ENCODE measurements at regions not wholly inside any gene's neighbourhood (a gene's known extent, or its start where the extent isn't known, plus 50 kb on each side); places are given as distances from the start of the nearest gene placed in this dataset.
"Not testable (repeated sequence)": the region's sequence is repeated elsewhere in the genome, so short reads cannot be mapped to it uniquely, and the experiment has no call there.

- Histone ChIP-seq H3K27ac (ENCODE audit: low read length) (no peak overlapping the region), H3K27me3 (ENCODE audit: control insufficient read depth, insufficient read depth, low read length) (no peaks in the 10 kb centered on the region), H3K4me1 (ENCODE audit: control insufficient read depth, insufficient read depth, low read length) (no peaks in the 10 kb centered on the region), H3K9me3 (replicated peaks; ENCODE audit: control insufficient read depth, low read depth, low read length) (peaks cover 2% of the 10 kb centered on the region), H3K4me3 (ENCODE audit: low read length) (no peak overlapping the region), H3K36me3 (ENCODE audit: control insufficient read depth, insufficient read depth, low read length) (no peaks in the 10 kb centered on the region)
- WGBS (ENCODE audit: insufficient coverage) = no CpG with 5 or more reads among the region's 1 CpG
- DNase-seq = no peak
Observed at GRCh38 chr6:19245656-19246055, 591.5 kb upstream of the ID4 start.

- not testable (repeated sequence) for H3K27ac ChIP-seq (ENCODE audit: low read length); H3K9me3 ChIP-seq (replicated peaks; ENCODE audit: control insufficient read depth, low read depth, low read length); DNase-seq; H3K36me3 ChIP-seq (ENCODE audit: control insufficient read depth, insufficient read depth, low read length); H3K27me3 ChIP-seq (ENCODE audit: control insufficient read depth, insufficient read depth, low read length); H3K4me1 ChIP-seq (ENCODE audit: control insufficient read depth, insufficient read depth, low read length); H3K4me3 ChIP-seq (ENCODE audit: low read length)
- 90% methylated on average over 5 of the region's 8 CpGs for WGBS (ENCODE audit: insufficient coverage)
Observed at GRCh38 chr6:19247181-19247580, 590.0 kb upstream of the ID4 start.

GRCh38 chr6:19256123-19256522 lies 581.0 kb upstream of the ID4 start:
- DNase-seq; H3K4me3 ChIP-seq (ENCODE audit: low read length): not testable (repeated sequence)

GRCh38 chr6:19261642-19262041 lies 575.5 kb upstream of the ID4 start:
- Histone ChIP-seq H3K9me3 (replicated peaks; ENCODE audit: control insufficient read depth, low read depth, low read length) (no peaks in the 10 kb centered on the region), H3K36me3 (ENCODE audit: control insufficient read depth, insufficient read depth, low read length) (no peaks in the 10 kb centered on the region), H3K27me3 (ENCODE audit: control insufficient read depth, insufficient read depth, low read length) (no peaks in the 10 kb centered on the region), H3K27ac (ENCODE audit: low read length) (no peak overlapping the region), H3K4me1 (ENCODE audit: control insufficient read depth, insufficient read depth, low read length) (no peaks in the 10 kb centered on the region), H3K4me3 (ENCODE audit: low read length) (no peak overlapping the region)
- WGBS (ENCODE audit: insufficient coverage) = no CpG with 5 or more reads among the region's 1 CpG
- no peak for DNase-seq

More at GRCh38 chr6:19256123-19256522, 581.0 kb upstream of the ID4 start:
- not testable (repeated sequence) for H3K9me3 ChIP-seq (replicated peaks; ENCODE audit: control insufficient read depth, low read depth, low read length); H3K27ac ChIP-seq (ENCODE audit: low read length); H3K36me3 ChIP-seq (ENCODE audit: control insufficient read depth, insufficient read depth, low read length); H3K4me1 ChIP-seq (ENCODE audit: control insufficient read depth, insufficient read depth, low read length); H3K27me3 ChIP-seq (ENCODE audit: control insufficient read depth, insufficient read depth, low read length)
- WGBS (ENCODE audit: insufficient coverage) = no CpG with 5 or more reads among the region's 2 CpGs

- peaks cover 8% of the 10 kb centered on the region for H3K9me3 ChIP-seq (replicated peaks; ENCODE audit: control insufficient read depth, low read depth, low read length)
- no peak overlapping the region for H3K27ac ChIP-seq (ENCODE audit: low read length)
- no CpG with 5 or more reads among the region's 2 CpGs for WGBS (ENCODE audit: insufficient coverage)
- no peaks in the 10 kb centered on the region for H3K4me1 ChIP-seq (ENCODE audit: control insufficient read depth, insufficient read depth, low read length)
- H3K4me3 ChIP-seq (ENCODE audit: low read length) = no peak overlapping the region
- no peak for DNase-seq
- no peaks in the 10 kb centered on the region for H3K36me3 ChIP-seq (ENCODE audit: control insufficient read depth, insufficient read depth, low read length)
- no peaks in the 10 kb centered on the region for H3K27me3 ChIP-seq (ENCODE audit: control insufficient read depth, insufficient read depth, low read length)
Observed at GRCh38 chr6:19268117-19268516, 569.1 kb upstream of the ID4 start.

- Histone ChIP-seq H3K4me1 (ENCODE audit: control insufficient read depth, insufficient read depth, low read length) (no peaks in the 10 kb centered on the region), H3K9me3 (replicated peaks; ENCODE audit: control insufficient read depth, low read depth, low read length) (peaks cover 8% of the 10 kb centered on the region), H3K4me3 (ENCODE audit: low read length) (no peak overlapping the region), H3K27me3 (ENCODE audit: control insufficient read depth, insufficient read depth, low read length) (no peaks in the 10 kb centered on the region), H3K36me3 (ENCODE audit: control insufficient read depth, insufficient read depth, low read length) (no peaks in the 10 kb centered on the region), H3K27ac (ENCODE audit: low read length) (no peak overlapping the region)
- no peak for DNase-seq
Observed at GRCh38 chr6:19268718-19269117, 568.5 kb upstream of the ID4 start.

GRCh38 chr6:19269341-19269898 lies 567.8 kb upstream of the ID4 start:
- Histone ChIP-seq H3K36me3 (ENCODE audit: control insufficient read depth, insufficient read depth, low read length) (no peaks in the 10 kb centered on the region), H3K4me1 (ENCODE audit: control insufficient read depth, insufficient read depth, low read length) (no peaks in the 10 kb centered on the region), H3K27ac (ENCODE audit: low read length) (no peak overlapping the region), H3K9me3 (replicated peaks; ENCODE audit: control insufficient read depth, low read depth, low read length) (peaks cover 8% of the 10 kb centered on the region), H3K4me3 (ENCODE audit: low read length) (no peak overlapping the region), H3K27me3 (ENCODE audit: control insufficient read depth, insufficient read depth, low read length) (no peaks in the 10 kb centered on the region)
- 80% methylated on average over 5 of the region's 5 CpGs for WGBS (ENCODE audit: insufficient coverage)
- DNase-seq = no peak

GRCh38 chr6:19270616-19271015 lies 566.6 kb upstream of the ID4 start:
- WGBS (ENCODE audit: insufficient coverage) = 84% methylated on average over 12 of the region's 15 CpGs

GRCh38 chr6:19279273-19279684 lies 557.9 kb upstream of the ID4 start:
- WGBS (ENCODE audit: insufficient coverage) = 33% methylated on average over 1 of the region's 2 CpGs
- no peaks in the 10 kb centered on the region for H3K27me3 ChIP-seq (ENCODE audit: control insufficient read depth, insufficient read depth, low read length)
- no peak overlapping the region for H3K4me3 ChIP-seq (ENCODE audit: low read length)
- no peaks in the 10 kb centered on the region for H3K36me3 ChIP-seq (ENCODE audit: control insufficient read depth, insufficient read depth, low read length)
- peak; percentile 54 for DNase-seq
- H3K9me3 ChIP-seq (replicated peaks; ENCODE audit: control insufficient read depth, low read depth, low read length) = peaks cover 10% of the 10 kb centered on the region
- H3K27ac ChIP-seq (ENCODE audit: low read length) = no peak overlapping the region
- H3K4me1 ChIP-seq (ENCODE audit: control insufficient read depth, insufficient read depth, low read length) = no peaks in the 10 kb centered on the region

More at GRCh38 chr6:19270616-19271015, 566.6 kb upstream of the ID4 start:
- no peak for DNase-seq
- peaks cover 13% of the 10 kb centered on the region for H3K9me3 ChIP-seq (replicated peaks; ENCODE audit: control insufficient read depth, low read depth, low read length)
- H3K27me3 ChIP-seq (ENCODE audit: control insufficient read depth, insufficient read depth, low read length) = no peaks in the 10 kb centered on the region
- H3K4me1 ChIP-seq (ENCODE audit: control insufficient read depth, insufficient read depth, low read length) = no peaks in the 10 kb centered on the region
- no peak overlapping the region for H3K27ac ChIP-seq (ENCODE audit: low read length)
- H3K4me3 ChIP-seq (ENCODE audit: low read length) = no peak overlapping the region
- no peaks in the 10 kb centered on the region for H3K36me3 ChIP-seq (ENCODE audit: control insufficient read depth, insufficient read depth, low read length)

- no CpG with 5 or more reads among the region's 1 CpG for WGBS (ENCODE audit: insufficient coverage)
- Histone ChIP-seq H3K27ac (ENCODE audit: low read length) (no peak overlapping the region), H3K9me3 (replicated peaks; ENCODE audit: control insufficient read depth, low read depth, low read length) (no peaks in the 10 kb centered on the region), H3K27me3 (ENCODE audit: control insufficient read depth, insufficient read depth, low read length) (no peaks in the 10 kb centered on the region), H3K4me1 (ENCODE audit: control insufficient read depth, insufficient read depth, low read length) (no peaks in the 10 kb centered on the region), H3K36me3 (ENCODE audit: control insufficient read depth, insufficient read depth, low read length) (no peaks in the 10 kb centered on the region), H3K4me3 (ENCODE audit: low read length) (no peak overlapping the region)
- DNase-seq = no peak
Observed at GRCh38 chr6:19287928-19288327, 549.2 kb upstream of the ID4 start.

GRCh38 chr6:19289457-19289856 lies 547.7 kb upstream of the ID4 start:
- Histone ChIP-seq H3K27ac (ENCODE audit: low read length) (no peak overlapping the region), H3K4me1 (ENCODE audit: control insufficient read depth, insufficient read depth, low read length) (no peaks in the 10 kb centered on the region), H3K9me3 (replicated peaks; ENCODE audit: control insufficient read depth, low read depth, low read length) (no peaks in the 10 kb centered on the region), H3K36me3 (ENCODE audit: control insufficient read depth, insufficient read depth, low read length) (no peaks in the 10 kb centered on the region), H3K27me3 (ENCODE audit: control insufficient read depth, insufficient read depth, low read length) (no peaks in the 10 kb centered on the region), H3K4me3 (ENCODE audit: low read length) (no peak overlapping the region)
- no peak for DNase-seq
